HCT116 (cell line): ENCODE measurements at regions not wholly inside any gene's neighbourhood (a gene's known extent, or its start where the extent isn't known, plus 50 kb on each side); places are given as distances from the start of the nearest gene placed in this dataset.

Experiments
- ATAC-seq: fragments of 200-7000 bp; cut with Tn5 transposase; 2 replicates; pipeline ENCODE4 v1.9.1; 2020; ENCODE audit warnings: mild to moderate bottlenecking, moderate library complexity
- BruUV-seq: library from RNA; stranded (reverse); fragments of 400-500 nt; replicated peaks from 2 replicates; lab custom pipeline; 2021; lab: Mats Ljungman, UMichigan
- CTCF ChIA-PET: fragments of 300-600 bp; sonication (Branson Sonifier 250); formaldehyde crosslinking; loops from one replicate; lab custom pipeline; 2021; ENCODE audit warnings: antibody characterized with exemption; lab: Charles Lee
- POLR2A ChIA-PET: fragments of 300-600, 350-600 bp; sonication (Branson Sonifier 250); formaldehyde crosslinking; loops from one replicate; lab custom pipeline; 2021; ENCODE audit warnings: antibody characterized with exemption; lab: Charles Lee
- RAD21 ChIA-PET, 2 experiments: fragments of 300-600 bp; sonication (Branson Sonifier 250); formaldehyde crosslinking; loops; one replicate each; lab custom pipeline; 2023; ENCODE audit warnings: low total read pairs in 2 of 2; ENCODE audit not compliant: uncharacterized antibody in 2 of 2, unreplicated experiment in 2 of 2, low non-redundant PET in 1 of 2; lab: Charles Lee
- DNase-seq: peaks from one replicate; pipeline ENCODE4 v3.0.0-alpha.2; 2010; ENCODE audit warnings: low read depth, low spot score
- H2AFZ ChIP-seq: fragments of 200-600 bp; shearing (Covaris generic), sonication (generic); 2 replicates; pipeline ENCODE4 v1.6.1; 2017; ENCODE audit warnings: low read depth, mixed run types, mixed read lengths, antibody characterized with exemption, low read length; ENCODE audit not compliant: poor library complexity, severe bottlenecking
- H3K27ac ChIP-seq: 2 replicates; pipeline ENCODE4 v1.5.1; 2012; ENCODE audit warnings: low read depth, low read length
- H3K27me3 ChIP-seq: fragments of 200-600 bp; sonication (generic); 2 replicates; pipeline ENCODE4 v1.6.1; 2016; ENCODE audit warnings: mixed run types, low read length, mixed read lengths; ENCODE audit not compliant: insufficient read depth
- H3K36me3 ChIP-seq, 2 experiments: fragments of 200-500 bp in 1 of 2; fragments of 200-600 bp in 1 of 2; sonication (Bioruptor generic) in 1 of 2; sonication (generic) in 1 of 2; 2 replicates each; pipeline versions ENCODE4 v1.5.1 to v1.6.1; 2014 to 2016; ENCODE audit warnings: low read length in 2 of 2, inconsistent platforms in 1 of 2, mixed read lengths in 1 of 2, mixed run types in 1 of 2; ENCODE audit not compliant: insufficient read depth in 2 of 2, control insufficient read depth in 1 of 2
- H3K4me1 ChIP-seq, 2 experiments: fragments of 200-600 bp in 1 of 2; sonication (generic) in 1 of 2; 2 replicates each; pipeline versions ENCODE4 v1.5.1 to v1.6.1; 2012 to 2017; ENCODE audit warnings: low read length in 2 of 2, inconsistent platforms in 1 of 2, mild to moderate bottlenecking in 1 of 2, mixed read lengths in 1 of 2, mixed run types in 1 of 2, moderate library complexity in 1 of 2; ENCODE audit not compliant: insufficient read depth in 2 of 2, control insufficient read depth in 1 of 2
- H3K4me2 ChIP-seq: fragments of 200-600 bp; sonication (generic); 2 replicates; pipeline ENCODE4 v1.6.1; 2017; ENCODE audit warnings: mixed run types, low read length, mixed read lengths
- H3K4me3 ChIP-seq, 2 experiments: fragments of 200-600 bp in 1 of 2; sonication (generic) in 1 of 2; replicated peaks in 1 of 2; 2 replicates each; pipeline ENCODE4 v1.5.1; 2011 to 2016; ENCODE audit warnings: low read length in 2 of 2, control low read depth in 1 of 2, low read depth in 1 of 2, mild to moderate bottlenecking in 1 of 2, mixed read lengths in 1 of 2, mixed run types in 1 of 2
- H3K79me2 ChIP-seq: fragments of 200-600 bp; sonication (generic); 2 replicates; pipeline ENCODE4 v1.6.1; 2017; ENCODE audit warnings: mild to moderate bottlenecking, mixed run types, low read length, moderate library complexity, mixed read lengths; ENCODE audit not compliant: insufficient read depth
- H3K9ac ChIP-seq: fragments of 200-600 bp; sonication (generic); 2 replicates; pipeline ENCODE4 v1.6.1; 2016; ENCODE audit warnings: low read length, mixed read lengths
- H3K9me2 ChIP-seq: fragments of 200-600 bp; sonication (generic), shearing (Covaris generic); 2 replicates; pipeline ENCODE4 v1.6.1; 2017; ENCODE audit warnings: mixed run types, mild to moderate bottlenecking, moderate library complexity; ENCODE audit not compliant: insufficient read depth
- H3K9me3 ChIP-seq, 2 experiments: fragments of 200-500 bp in 1 of 2; fragments of 200-600 bp in 1 of 2; sonication (Bioruptor generic) in 1 of 2; sonication (generic) in 1 of 2; 2 replicates each; pipeline ENCODE4 v1.6.1; 2014 to 2017; ENCODE audit warnings: low read length in 2 of 2, mixed read lengths in 2 of 2, inconsistent platforms in 1 of 2, low read depth in 1 of 2, mild to moderate bottlenecking in 1 of 2, mixed run types in 1 of 2, moderate library complexity in 1 of 2; ENCODE audit not compliant: control insufficient read depth in 1 of 2, insufficient read depth in 1 of 2
- H4K20me1 ChIP-seq: fragments of 200-600 bp; sonication (generic), shearing (Covaris generic); 2 replicates; pipeline ENCODE4 v1.6.1; 2017; ENCODE audit warnings: mixed run types, mild to moderate bottlenecking, moderate library complexity; ENCODE audit not compliant: insufficient read depth
- CEBPB ChIP-seq: IDR thresholded peaks from 2 replicates; pipeline ENCODE4 v1.6.1; 2012; ENCODE audit warnings: low read depth
- EGR1 ChIP-seq: IDR thresholded peaks from 2 replicates; pipeline ENCODE4 v1.6.1; 2012; ENCODE audit warnings: low read depth
- ELF1 ChIP-seq: IDR thresholded peaks from 2 replicates; pipeline ENCODE4 v1.6.1; 2012; ENCODE audit warnings: low read depth, borderline replicate concordance
- EZH2 ChIP-seq: fragments of 200-600 bp; sonication (generic); IDR thresholded peaks from 2 replicates; pipeline ENCODE4 v1.6.1; 2017; ENCODE audit warnings: antibody characterized with exemption, mixed run types
- FOSL1 ChIP-seq: IDR thresholded peaks from 2 replicates; pipeline ENCODE4 v1.6.1; 2012; ENCODE audit warnings: low read depth
- POLR2A ChIP-seq: IDR thresholded peaks from 2 replicates; pipeline ENCODE4 v1.7.0; 2011; ENCODE audit warnings: borderline replicate concordance; ENCODE audit not compliant: insufficient read depth, insufficient read length; ENCODE audit errors: extremely low read depth
- POLR2AphosphoS5 ChIP-seq: IDR thresholded peaks from 2 replicates; pipeline ENCODE4 v1.6.1; 2011; ENCODE audit warnings: mild to moderate bottlenecking, low read depth, low read length, moderate library complexity
- RAD21 ChIP-seq: IDR thresholded peaks from 2 replicates; pipeline ENCODE4 v1.6.1; 2012; ENCODE audit warnings: low read depth, mild to moderate bottlenecking
- SIN3A ChIP-seq: IDR thresholded peaks from 2 replicates; pipeline ENCODE4 v1.6.1; 2012; ENCODE audit warnings: low read depth
- SP1 ChIP-seq: IDR thresholded peaks from 2 replicates; pipeline ENCODE4 v1.6.1; 2012; ENCODE audit warnings: low read depth
- SRF ChIP-seq: IDR thresholded peaks from 2 replicates; pipeline ENCODE4 v1.6.1; 2012; ENCODE audit warnings: low read depth
- TCF7L2 ChIP-seq: IDR thresholded peaks from 2 replicates; pipeline ENCODE4 v1.7.0; 2011; ENCODE audit warnings: borderline replicate concordance, inconsistent platforms; ENCODE audit not compliant: insufficient read depth, insufficient read length; ENCODE audit errors: extremely low read depth
- YY1 ChIP-seq: IDR thresholded peaks from 2 replicates; pipeline ENCODE4 v1.6.1; 2011; ENCODE audit warnings: low read length, low read depth, moderate library complexity, mild to moderate bottlenecking; ENCODE audit not compliant: insufficient replicate concordance; ENCODE audit errors: extremely low read depth
- ZFX ChIP-seq: fragments of 450-650 bp; IDR thresholded peaks from 2 replicates; pipeline ENCODE4 v1.6.1; 2017
- ZNF274 ChIP-seq: fragments of 200-500 bp; sonication (Bioruptor generic); IDR thresholded peaks from 2 replicates; pipeline ENCODE4 v1.6.1; 2014; ENCODE audit warnings: mild to moderate bottlenecking, low read depth, low read length, inconsistent platforms
- intact Hi-C: fragments of 100-400 bp; cut with micrococcal nuclease; formaldehyde crosslinking; loops from 2 replicates; pipeline ENCODE4 v1.10.0; 2022
- TF ChIP-seq, protein P1 (sequence below): IDR thresholded peaks from 2 replicates; pipeline ENCODE4 v1.6.1; 2012
- TF ChIP-seq, protein P2 (sequence below): IDR thresholded peaks from 2 replicates; pipeline ENCODE4 v1.6.1; 2012
- TF ChIP-seq, protein P3 (sequence below): IDR thresholded peaks from 2 replicates; pipeline ENCODE4 v1.6.1; 2012; ENCODE audit warnings: low read depth
- TF ChIP-seq, protein P4 (sequence below), 3 experiments: fragments of 200-600 bp in 1 of 3; sonication (generic) in 1 of 3; IDR thresholded peaks in 2 of 3; conservative IDR thresholded peaks in 1 of 3; 2 replicates each; pipeline ENCODE4 v1.5.1; 2012 to 2017; ENCODE audit warnings: low read depth in 2 of 3, low read length in 2 of 3, antibody characterized with exemption in 1 of 3, borderline replicate concordance in 1 of 3, control low read depth in 1 of 3, mild to moderate bottlenecking in 1 of 3, mixed read lengths in 1 of 3, mixed run types in 1 of 3, moderate library complexity in 1 of 3; ENCODE audit not compliant: insufficient read depth in 1 of 3

DNA sequence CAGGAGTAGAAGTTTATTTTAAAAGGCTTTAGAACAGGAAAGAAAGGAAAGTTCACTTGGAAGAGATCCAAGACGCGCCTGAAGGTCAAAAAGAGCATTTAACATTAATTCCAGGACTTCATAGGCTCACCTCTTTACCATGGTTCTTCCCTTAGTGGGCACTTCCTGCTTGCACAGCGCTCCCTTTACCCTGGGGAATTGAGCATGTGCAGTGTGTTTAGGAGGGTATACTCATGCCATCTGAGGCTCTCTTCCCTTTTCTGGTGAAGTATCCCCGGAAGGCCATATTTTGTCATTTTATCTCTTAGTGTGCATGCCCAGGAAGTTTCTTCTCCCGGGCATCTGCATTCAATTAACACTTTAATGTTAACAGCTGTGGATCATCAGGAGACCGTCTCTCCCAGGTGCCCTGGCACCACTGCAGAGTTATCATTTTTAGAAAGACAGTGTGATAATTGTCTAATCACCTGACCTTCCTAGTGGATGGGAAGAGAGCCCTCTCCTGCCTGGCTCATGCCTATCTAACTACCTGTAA is 66.1 kb upstream of the ABCC4 start:
- Histone ChIP-seq H3K9me3 (no peaks in the 10 kb centered on the region), H2AFZ (no peak overlapping the region), H3K4me3 (no peak overlapping the region), H3K27ac (no peak overlapping the region), H3K4me1 (peaks cover 0 to 8% of the 10 kb centered on the region in 2 experiments; a peak in 2 of 4 replicates), H3K79me2 (no peaks in the 10 kb centered on the region), H3K9me2 (no peaks in the 10 kb centered on the region), H3K27me3 (no peaks in the 10 kb centered on the region), H4K20me1 (no peaks in the 10 kb centered on the region), H3K4me2 (no peak overlapping the region), H3K9ac (no peak overlapping the region), H3K36me3 (no peaks in the 10 kb centered on the region)
- ATAC-seq (no peak), DNase-seq (no peak)
- intact Hi-C loops: no loop called here
- BruUV-seq: no TSS peak
- ChIA-PET POLR2A (no interaction called here), RAD21 (no interaction called here), CTCF (interaction anchor here (1.0 kb wide), 1 partner anchor 178 kb away, joined by 3 read pairs; no protein-coding TSS in a partner anchor)
- TF ChIP-seq POLR2A: no peak
- no peak for TF ChIP-seq EGR1
- no peak for TF ChIP-seq ZNF274
- no peak for TF ChIP-seq CEBPB
- TF ChIP-seq TCF7L2: no peak
- no peak for TF ChIP-seq SRF
- no peak for TF ChIP-seq ZFX
- TF ChIP-seq RAD21: no peak
- TF ChIP-seq YY1: no peak
- TF ChIP-seq FOSL1: no peak
- no peak for TF ChIP-seq SIN3A
- TF ChIP-seq, protein P1, sequence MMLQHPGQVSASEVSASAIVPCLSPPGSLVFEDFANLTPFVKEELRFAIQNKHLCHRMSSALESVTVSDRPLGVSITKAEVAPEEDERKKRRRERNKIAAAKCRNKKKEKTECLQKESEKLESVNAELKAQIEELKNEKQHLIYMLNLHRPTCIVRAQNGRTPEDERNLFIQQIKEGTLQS: no peak
- TF ChIP-seq, protein P2, sequence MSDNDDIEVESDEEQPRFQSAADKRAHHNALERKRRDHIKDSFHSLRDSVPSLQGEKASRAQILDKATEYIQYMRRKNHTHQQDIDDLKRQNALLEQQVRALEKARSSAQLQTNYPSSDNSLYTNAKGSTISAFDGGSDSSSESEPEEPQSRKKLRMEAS: no peak
- TF ChIP-seq, protein P3, sequence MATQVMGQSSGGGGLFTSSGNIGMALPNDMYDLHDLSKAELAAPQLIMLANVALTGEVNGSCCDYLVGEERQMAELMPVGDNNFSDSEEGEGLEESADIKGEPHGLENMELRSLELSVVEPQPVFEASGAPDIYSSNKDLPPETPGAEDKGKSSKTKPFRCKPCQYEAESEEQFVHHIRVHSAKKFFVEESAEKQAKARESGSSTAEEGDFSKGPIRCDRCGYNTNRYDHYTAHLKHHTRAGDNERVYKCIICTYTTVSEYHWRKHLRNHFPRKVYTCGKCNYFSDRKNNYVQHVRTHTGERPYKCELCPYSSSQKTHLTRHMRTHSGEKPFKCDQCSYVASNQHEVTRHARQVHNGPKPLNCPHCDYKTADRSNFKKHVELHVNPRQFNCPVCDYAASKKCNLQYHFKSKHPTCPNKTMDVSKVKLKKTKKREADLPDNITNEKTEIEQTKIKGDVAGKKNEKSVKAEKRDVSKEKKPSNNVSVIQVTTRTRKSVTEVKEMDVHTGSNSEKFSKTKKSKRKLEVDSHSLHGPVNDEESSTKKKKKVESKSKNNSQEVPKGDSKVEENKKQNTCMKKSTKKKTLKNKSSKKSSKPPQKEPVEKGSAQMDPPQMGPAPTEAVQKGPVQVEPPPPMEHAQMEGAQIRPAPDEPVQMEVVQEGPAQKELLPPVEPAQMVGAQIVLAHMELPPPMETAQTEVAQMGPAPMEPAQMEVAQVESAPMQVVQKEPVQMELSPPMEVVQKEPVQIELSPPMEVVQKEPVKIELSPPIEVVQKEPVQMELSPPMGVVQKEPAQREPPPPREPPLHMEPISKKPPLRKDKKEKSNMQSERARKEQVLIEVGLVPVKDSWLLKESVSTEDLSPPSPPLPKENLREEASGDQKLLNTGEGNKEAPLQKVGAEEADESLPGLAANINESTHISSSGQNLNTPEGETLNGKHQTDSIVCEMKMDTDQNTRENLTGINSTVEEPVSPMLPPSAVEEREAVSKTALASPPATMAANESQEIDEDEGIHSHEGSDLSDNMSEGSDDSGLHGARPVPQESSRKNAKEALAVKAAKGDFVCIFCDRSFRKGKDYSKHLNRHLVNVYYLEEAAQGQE: no peak
- no peak for TF ChIP-seq EZH2
- TF ChIP-seq POLR2AphosphoS5: no peak
- no peak for TF ChIP-seq ELF1
- TF ChIP-seq, protein P4, sequence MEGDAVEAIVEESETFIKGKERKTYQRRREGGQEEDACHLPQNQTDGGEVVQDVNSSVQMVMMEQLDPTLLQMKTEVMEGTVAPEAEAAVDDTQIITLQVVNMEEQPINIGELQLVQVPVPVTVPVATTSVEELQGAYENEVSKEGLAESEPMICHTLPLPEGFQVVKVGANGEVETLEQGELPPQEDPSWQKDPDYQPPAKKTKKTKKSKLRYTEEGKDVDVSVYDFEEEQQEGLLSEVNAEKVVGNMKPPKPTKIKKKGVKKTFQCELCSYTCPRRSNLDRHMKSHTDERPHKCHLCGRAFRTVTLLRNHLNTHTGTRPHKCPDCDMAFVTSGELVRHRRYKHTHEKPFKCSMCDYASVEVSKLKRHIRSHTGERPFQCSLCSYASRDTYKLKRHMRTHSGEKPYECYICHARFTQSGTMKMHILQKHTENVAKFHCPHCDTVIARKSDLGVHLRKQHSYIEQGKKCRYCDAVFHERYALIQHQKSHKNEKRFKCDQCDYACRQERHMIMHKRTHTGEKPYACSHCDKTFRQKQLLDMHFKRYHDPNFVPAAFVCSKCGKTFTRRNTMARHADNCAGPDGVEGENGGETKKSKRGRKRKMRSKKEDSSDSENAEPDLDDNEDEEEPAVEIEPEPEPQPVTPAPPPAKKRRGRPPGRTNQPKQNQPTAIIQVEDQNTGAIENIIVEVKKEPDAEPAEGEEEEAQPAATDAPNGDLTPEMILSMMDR (IDR thresholded peaks at IDR 0.05 in 2 of 3, conservative IDR thresholded peaks at IDR 0.05 in 1 of 3; ENCODE audit: borderline replicate concordance in 1 of 3, insufficient read depth in 1 of 3, low read depth in 2 of 3, low read length in 2 of 3): no peak
- TF ChIP-seq SP1: no peak
